ENCODE measurements at regions not wholly inside any gene's neighbourhood (a gene's known extent, or its start where the extent isn't known, plus 50 kb on each side); places are given as distances from the start of the nearest gene placed in this dataset.

DNA sequence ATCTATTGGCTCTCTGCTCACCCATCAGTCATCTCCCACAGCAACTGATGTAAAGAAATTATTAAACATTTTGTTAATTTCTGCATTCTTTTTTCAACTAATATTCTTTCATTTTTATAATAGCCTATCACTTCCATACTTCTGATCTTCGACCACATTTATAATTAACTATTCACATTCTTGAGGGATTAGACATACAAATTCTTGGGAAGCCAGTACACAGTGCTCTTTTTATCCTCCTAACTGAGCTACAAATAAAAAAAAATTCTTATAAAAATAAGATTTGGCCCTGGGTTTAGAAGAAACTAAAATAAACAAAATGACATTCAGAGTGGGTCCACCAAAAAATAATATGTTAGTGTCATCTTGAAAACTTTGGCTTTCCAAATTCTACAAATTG lies 103.7 kb upstream of the ITGA1 start:
- TF ChIP-seq, protein P1, sequence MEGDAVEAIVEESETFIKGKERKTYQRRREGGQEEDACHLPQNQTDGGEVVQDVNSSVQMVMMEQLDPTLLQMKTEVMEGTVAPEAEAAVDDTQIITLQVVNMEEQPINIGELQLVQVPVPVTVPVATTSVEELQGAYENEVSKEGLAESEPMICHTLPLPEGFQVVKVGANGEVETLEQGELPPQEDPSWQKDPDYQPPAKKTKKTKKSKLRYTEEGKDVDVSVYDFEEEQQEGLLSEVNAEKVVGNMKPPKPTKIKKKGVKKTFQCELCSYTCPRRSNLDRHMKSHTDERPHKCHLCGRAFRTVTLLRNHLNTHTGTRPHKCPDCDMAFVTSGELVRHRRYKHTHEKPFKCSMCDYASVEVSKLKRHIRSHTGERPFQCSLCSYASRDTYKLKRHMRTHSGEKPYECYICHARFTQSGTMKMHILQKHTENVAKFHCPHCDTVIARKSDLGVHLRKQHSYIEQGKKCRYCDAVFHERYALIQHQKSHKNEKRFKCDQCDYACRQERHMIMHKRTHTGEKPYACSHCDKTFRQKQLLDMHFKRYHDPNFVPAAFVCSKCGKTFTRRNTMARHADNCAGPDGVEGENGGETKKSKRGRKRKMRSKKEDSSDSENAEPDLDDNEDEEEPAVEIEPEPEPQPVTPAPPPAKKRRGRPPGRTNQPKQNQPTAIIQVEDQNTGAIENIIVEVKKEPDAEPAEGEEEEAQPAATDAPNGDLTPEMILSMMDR (IDR thresholded peaks at IDR 0.05; ENCODE audit: insufficient read depth, low read depth, low read length): no peak
- H3K4me3 ChIP-seq (ENCODE audit: low read depth, low read length): no peak overlapping the region
- DNase-seq (ENCODE audit: low read depth): no peak

DNA sequence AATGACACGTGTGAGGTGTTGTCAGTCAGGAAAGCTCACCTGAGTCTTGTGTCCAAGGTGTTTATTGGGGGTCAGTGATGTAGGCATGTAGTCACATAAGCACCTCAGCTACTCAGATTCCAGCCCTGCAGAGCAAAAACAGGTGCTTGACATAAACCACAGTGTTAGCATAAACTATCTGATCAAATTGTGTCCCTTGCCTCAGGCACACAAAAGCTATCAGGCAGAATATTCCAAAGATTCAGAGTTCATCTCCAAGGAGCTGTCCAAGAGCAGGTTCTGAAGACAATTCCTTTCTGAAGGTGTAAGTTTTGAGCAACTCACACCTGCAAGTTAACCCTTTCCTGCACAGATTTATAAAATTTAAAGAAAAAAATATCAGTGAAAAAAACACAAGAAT lies 102.2 kb upstream of the ITGA1 start:
- no peak for DNase-seq (ENCODE audit: low read depth)
- TF ChIP-seq, protein P1 (IDR thresholded peaks at IDR 0.05; ENCODE audit: insufficient read depth, low read depth, low read length): no peak
- no peak overlapping the region for H3K4me3 ChIP-seq (ENCODE audit: low read depth, low read length)

DNA sequence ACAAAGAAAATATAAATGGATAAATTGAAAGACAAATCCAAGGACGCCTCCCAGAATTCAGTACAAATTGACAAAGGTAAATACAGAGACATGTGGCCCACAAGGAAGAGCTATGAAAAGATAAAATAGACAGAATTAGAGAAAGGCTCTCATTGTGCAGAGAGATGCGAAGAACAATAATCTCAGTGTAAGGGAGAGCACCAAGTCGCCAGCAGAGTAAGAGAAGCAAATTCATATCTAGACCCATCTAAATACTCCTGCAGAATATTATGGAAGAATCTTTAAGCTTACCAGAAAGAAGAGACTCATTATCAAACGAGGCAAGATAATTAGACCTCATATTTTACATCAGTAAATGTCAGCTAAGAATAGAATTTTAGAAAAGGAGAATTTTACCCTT lies 101.7 kb upstream of the ITGA1 start:
- no peak for DNase-seq (ENCODE audit: low read depth)
- TF ChIP-seq, protein P1 (IDR thresholded peaks at IDR 0.05; ENCODE audit: insufficient read depth, low read depth, low read length): no peak
- no peak overlapping the region for H3K4me3 ChIP-seq (ENCODE audit: low read depth, low read length)

DNA sequence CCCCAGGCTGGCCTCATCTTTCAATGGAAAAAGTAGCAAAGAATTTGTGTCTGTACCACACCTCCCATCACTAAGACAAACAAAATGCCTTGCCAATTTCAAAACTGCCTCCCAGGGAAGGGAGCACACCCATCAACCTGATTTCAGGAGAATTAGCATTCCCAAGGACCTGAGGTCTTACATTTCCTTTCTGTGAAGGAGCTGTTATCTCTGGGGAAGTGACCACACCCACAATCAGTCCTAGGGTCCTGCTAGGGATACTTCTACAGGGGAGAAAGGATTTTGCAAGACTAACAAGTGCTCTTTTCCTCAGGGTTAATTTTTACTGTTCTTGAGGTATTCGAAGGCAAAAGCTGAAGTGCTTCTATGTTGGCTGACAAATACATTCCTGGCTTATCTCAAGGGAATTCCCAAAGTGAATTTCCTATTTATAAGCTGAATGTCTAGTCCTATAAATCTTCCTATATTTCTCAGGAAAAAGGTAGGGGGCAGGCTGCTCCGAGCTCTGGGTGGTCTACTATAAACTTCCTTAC lies 97.4 kb upstream of the ITGA1 start:
- TF ChIP-seq, protein P1 (IDR thresholded peaks at IDR 0.05; ENCODE audit: insufficient read depth, low read depth, low read length): no peak
- peak; percentile 78 for DNase-seq (ENCODE audit: low read depth)
- H3K4me3 ChIP-seq (ENCODE audit: low read depth, low read length): no peak overlapping the region

DNA sequence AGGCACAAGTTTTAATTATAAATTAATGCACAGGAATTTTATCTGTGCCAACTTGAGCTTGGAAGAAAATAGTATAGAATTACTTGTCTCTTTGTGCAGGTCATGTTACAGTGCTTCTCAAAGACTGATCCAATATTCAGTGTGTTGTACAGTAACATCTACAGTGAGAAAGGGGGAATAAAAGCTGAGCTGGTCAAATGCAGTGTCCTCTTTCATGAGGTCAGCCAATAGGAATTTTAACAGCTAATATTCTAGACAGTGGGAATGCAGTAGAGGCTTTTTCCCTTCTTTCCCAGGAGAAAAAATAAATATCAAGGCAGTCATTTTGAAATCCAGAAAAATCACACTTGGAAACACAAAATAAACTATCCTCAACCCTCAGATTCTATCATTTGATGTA lies 95.7 kb upstream of the ITGA1 start:
- peak; percentile 68 for DNase-seq (ENCODE audit: low read depth)
- H3K4me3 ChIP-seq (ENCODE audit: low read depth, low read length): no peak overlapping the region
- TF ChIP-seq, protein P1 (IDR thresholded peaks at IDR 0.05; ENCODE audit: insufficient read depth, low read depth, low read length): no peak

DNA sequence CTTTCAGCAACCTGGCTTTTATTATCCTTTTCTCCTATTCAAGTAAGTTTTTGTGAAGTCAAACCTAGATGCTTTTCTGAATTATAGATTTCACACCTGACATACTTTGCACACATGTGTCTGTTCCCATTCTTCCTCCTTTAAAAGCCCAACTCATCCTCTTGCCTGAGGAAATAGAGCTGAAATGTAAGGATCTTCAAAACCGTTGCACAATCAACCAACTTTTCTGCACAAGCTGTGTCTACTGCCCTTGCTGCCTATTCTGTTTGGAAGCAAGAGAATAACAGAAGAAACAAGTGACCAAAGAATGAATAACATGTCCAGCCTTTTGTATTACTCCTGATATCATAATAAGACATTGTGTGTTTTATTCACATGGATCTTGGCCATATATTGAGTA lies 95.1 kb upstream of the ITGA1 start:
- peak; percentile 16 for DNase-seq (ENCODE audit: low read depth)
- H3K4me3 ChIP-seq (ENCODE audit: low read depth, low read length): no peak overlapping the region
- TF ChIP-seq, protein P1 (IDR thresholded peaks at IDR 0.05; ENCODE audit: insufficient read depth, low read depth, low read length): no peak

DNA sequence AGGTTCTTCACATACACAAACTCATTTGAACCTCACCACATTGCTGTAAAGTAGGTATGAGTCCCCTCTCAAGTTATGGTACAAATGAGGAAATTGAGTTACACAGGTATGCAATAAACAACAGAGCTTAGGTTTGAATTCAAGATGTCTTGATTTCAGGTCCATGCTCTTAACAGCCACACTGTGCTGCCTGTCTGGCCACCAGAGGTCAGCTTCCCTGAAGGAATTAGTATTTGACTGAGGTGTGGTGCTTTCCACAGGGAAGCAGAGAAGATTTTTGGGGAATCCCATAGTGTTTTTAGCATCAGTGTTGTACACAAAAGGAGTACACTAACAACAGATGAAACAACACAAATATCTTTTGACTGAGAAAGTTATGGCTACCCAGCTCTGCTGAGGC lies 94.4 kb upstream of the ITGA1 start:
- TF ChIP-seq, protein P1 (IDR thresholded peaks at IDR 0.05; ENCODE audit: insufficient read depth, low read depth, low read length): peak; percentile 76
- DNase-seq (ENCODE audit: low read depth): peak; percentile 57
- no peak overlapping the region for H3K4me3 ChIP-seq (ENCODE audit: low read depth, low read length)
